ENCODE measurements at regions not wholly inside any gene's neighbourhood (a gene's known extent, or its start where the extent isn't known, plus 50 kb on each side); places are given as distances from the start of the nearest gene placed in this dataset.
"Not testable (repeated sequence)": the region's sequence is repeated elsewhere in the genome, so short reads cannot be mapped to it uniquely, and the experiment has no call there.

DNA sequence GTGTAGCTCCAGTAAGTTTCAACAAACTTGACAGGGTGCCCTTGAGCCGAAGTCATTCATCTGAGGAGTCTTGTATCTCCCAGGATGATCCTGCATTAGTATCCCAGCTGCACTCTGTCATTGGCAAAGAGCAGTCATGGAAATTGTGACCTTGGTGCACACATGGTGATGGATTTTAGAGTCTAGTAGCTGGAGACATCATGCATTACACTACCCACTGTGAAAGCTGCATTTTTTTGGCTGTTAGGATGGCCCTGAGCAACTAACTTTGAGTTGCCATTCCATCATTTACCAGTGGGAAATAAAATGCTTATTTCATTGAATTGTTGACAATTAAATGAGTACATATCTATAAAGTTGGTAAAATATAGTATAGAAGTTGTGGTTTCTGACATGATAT is 552.6 kb upstream of the CBLB start:
- no peak for DNase-seq

DNA sequence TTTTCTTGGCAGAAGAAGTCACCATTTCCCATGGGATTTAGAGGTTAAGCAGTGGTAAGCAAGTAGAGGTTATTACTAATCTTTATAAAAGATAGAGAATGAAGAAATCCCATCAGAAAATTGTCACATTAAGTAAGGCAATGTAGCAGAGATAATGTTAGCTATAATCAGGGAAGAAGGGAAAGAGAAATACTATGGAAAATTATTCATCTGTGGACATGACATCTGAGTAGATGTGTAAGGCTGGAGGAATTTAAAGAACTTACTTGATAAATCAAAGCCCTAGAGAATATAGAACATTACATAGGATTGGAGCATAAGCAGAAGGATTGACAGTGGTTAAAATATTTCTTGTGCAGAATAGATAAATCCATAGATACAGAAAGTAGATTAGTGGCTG is 553.1 kb upstream of the CBLB start:
- no peak for DNase-seq

DNA sequence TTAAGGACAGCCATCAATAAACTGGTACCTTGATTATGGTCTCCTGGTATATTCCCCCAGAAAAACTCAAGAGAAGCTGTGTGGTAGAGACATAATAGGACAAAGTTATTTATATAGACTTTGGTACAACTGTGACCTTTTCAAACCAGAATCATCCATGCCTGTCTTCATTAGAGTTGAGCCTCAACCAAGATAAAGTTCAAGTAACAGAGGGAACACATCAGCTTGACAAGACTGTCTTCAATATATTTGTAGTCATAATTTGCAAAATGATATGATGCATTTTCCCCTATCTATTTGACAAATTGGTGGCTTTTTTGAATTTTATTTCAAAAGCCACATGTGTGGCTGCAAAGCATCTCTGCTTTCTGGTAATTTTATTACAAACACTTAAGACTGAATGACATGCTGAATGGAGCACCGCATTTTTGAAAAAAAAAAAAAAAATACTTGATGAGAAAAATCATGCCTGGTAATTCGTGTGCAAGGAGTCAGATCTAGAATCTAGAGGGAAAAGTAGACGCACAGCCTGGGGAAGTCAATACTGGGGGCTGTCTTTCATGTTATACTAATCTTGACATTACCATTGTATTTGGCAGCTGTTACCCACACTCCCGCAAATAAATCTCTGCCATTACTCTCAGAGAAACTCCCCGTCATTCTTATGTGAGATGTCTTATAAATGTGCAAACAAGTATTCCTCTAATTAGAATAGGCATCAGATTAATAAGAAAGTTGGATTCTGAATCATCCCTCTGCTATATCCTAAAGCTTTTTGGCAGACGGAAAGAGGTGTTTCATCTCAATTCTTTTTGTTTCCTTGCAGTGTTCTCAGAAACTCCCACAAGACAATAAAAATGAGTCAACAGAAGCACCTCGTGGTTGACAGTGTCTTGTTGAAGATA is 554.8 kb upstream of the CBLB start:
- DNase-seq: no peak

DNA sequence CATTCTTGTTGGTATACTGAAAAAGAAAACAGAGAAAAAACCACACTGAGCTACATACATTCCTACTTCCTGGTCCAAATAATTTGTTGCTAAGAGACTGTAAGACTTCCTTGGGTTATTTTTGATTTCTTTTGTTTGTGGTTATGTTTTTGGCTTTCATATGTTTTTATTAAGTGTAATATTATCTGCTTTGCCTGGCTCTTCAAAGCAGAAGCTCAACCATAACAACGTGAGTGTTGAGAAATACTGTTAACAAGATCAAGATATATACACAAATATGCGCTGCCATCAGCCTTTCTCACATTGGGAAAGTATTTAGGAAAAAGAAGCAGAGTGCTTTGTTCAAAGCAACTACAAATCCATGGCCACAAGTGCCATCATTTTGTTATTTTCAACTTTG is 556.2 kb upstream of the CBLB start:
- DNase-seq: no peak

DNA sequence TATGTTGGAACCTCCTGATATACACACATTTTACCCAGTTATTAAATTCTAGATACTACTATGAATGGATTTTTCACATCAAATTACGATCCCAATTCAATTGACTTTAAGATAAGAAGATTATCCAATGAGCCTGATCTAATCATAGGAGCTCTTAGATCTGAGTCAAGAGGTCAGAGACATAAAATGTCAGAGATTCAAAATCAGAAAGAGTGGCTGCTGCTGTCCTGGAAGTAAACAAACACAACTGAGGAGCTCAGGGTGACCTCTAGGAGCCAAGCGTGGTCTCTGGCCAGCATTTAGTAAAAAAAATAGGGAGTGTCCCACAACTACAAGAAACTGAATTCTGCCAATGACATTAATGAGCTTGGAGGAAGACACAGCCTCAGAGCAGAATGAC is 557.1 kb upstream of the CBLB start:
- no peak for DNase-seq

DNA sequence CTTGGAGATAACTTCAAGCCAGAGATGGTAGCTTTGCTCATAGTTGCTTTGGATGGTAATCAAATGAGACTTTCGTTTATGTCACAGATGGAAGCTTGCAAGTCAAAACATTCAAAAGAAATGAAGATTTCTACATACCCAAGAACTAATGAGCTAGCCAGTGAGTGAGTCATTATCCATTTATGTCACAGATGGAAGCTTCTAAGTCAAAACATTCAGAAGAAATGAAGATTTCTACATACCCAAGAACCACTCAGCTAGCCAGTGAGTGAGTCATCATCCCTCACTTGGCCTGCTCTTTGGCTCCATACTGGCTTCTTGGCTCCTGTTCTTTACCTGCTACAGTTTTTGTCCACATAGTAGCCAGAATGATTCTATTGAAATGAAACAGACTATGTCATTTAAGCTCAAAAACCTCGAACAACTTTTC is 559.8 kb upstream of the CBLB start:
- DNase-seq: no peak

DNA sequence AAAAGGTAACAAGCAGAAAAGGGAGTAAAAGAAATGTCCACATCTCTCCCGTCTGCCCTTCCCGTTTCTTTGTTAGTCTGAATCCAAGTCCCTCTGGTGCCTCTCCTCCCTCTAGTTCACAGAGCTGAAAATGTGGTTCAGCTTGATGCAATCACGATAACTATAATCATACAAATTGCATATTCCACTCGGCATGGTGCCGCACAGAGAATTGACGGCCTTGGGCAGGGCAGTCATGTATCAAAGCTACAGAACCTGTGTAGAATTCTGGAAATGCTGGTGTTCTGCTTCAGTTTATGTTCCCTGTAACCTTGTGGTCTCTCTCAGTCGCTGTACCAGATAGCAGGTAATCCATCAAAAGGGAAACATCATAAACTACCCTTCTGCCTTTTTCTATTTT is 562.9 kb upstream of the CBLB start:
- no peak for DNase-seq

DNA sequence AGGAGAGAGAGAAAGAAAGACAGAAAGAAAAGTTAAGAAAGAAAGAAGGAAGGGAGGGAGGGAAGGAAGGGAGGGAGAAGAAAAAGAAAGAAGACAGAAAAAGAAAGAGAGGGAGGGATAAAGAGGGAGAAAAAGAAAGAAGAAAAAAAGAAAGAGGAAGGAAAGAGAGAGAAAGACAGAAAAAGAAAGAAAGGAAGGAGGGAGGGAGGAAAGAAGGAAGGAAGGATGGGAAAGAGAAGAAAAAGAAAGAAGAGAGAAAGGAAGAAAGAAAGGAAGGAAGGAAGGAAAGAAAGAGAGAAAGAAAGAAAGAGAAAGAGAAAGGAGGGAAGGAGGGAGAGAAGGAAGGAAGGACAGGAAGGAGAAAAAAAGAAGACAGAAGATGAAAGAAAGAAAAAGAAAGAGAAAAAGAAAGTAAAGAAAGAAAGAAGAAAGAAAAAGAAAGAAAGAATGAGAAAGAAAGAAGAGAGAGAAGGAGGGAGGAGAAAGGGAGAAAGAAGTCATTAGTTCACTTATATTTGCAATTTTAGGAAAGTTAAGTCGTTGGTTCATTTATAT is 567.2 kb upstream of the CBLB start:
- no peak for DNase-seq

DNA sequence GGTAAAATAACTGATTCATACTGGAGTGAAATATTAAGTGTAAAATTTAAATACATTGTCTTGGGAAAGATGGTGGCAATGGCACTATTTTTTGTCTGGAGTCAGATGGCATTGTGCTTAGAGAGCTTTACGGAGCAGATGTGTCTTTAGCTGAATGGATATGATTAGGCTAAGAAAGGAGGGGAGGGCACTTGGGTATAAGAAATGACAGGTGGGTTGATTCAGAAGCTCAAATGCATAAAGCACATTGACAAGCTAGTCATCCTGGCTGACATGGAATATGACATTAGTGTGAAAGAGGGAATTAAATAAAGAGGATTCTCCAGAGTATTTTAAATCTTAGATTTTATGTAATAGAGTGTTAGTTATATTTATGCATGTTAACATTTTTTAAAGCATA is 570.1 kb upstream of the CBLB start:
- DNase-seq: peak; percentile 55

DNA sequence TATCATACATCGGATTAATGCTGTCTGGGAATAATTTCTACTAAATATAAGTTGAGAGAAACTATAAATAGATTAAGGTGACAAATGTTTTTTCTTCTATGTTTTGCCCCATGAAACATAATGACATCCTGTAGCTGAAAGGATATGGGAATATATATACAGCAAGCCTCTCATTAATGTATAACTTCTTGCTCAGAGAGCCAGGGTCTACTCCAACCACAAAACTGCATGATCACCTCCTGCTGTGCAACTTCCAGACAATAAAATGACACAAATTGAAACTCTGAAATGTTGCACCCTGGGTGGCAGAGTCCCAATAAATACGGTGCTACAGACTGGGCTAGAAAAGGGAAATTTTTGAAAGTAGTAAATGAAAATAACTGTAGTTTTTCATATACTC is 571.9 kb upstream of the CBLB start:
- no peak for DNase-seq

DNA sequence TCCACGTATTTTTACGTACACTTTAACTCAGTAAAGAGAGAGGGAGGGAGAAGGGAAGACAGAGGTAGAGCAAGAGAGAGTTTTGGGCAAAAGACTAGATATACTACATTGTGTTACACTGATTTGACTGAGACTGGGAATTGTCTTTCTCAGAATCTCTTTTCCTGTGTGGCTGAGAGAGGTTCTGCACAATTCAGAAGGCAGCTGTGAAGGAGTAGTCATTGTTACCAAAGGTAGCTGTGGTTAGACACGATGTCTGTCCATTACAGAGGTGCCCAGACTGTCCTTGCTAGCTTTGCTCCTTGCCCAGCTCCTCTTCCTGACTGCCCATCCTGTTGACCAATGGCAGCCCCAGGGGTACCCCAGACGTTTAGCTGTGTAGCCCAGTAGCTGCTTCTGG is 577.5 kb upstream of the CBLB start:
- no peak for DNase-seq

DNA sequence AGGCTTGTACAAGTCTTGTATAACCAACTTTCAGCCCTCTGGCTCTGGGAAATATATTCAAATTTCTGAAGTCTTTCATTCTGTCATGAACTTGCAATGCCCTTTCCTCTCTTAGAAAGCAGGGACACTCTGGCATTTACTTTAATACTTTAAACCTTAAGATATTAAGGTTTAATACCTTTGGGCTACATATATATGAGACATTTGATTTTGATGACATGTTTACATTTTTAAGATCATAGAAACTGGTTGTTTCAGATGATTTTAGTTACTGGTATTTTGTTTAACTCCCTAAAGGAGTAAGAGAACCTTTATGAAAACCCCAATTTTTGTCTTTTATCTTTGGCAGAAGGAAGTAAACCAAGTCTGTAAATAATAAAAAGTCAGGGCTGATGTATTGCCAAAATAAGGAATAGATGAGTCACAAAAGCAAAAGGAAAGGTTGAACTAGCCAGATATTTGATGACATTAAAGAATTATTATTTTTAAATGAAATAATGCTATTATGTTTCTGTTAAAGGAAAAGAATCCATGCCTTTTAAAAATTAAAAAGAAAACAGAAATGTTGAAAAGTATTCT is 579.0 kb upstream of the CBLB start:
- no peak for DNase-seq

DNA sequence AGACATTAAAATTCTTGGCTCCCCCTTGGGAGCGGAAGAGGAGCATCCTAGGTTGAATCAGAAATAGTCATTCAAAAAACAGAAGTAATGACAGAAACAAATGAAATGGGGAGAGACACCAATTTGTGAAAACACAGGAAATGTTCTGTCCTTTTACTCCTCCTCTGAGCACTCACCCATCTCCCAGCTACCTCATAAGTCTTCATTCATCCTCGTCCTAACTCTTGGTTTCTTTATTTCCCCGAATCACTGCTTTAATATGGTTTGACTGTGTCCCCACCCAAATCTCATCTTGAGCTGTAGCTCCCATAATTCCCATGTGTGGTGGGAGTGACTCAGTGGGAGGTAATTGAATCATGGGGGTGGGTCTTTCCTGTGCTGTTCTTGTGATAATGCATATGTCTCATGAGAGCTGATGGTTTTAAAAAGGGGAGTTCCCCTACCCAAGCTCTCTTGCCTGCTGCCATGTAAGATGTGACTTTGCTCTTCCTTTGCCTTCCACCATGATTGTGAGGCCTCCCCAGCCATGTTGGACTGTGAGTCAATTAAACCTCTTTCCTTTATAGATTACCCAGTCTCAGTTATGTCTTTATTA is 579.7 kb upstream of the CBLB start:
- DNase-seq: not testable (repeated sequence)

DNA sequence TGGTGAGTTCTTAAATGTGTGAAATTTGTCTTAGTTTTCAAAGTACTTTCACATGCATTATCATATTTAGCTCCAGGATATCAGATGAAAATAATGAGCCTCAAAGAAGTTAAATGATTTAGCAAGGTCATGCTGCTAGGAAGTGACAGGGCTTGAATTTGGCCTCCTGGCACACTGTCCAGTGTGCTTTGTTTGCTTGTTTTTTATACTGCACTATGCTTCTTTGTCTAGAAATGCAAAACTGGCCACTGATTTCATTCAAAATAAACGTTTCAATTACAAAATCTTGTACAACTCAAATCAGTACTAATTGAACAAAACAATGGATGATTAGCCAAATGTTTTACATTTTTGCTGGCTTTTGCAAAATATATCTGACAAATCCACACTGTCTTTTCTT is 583.3 kb upstream of the CBLB start:
- no peak for DNase-seq

DNA sequence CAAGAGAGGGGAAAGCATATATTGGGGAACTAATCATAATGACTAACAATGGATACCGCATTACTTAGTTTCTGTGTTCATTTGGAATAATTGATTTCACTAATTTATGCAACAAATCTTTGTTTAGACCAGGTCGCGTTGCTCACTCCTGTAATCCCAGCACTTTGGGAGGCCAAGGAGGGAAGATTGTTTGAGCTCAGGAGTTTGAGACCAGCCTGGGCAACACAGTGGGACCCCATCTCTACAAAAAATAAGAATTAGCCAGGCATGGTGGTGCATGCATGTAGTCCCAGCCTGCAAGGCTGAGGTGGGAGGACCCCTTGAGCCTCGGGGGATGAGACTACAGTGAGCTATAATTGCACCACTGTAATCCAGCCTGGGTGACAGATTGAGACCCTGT is 585.7 kb upstream of the CBLB start:
- DNase-seq: no peak

DNA sequence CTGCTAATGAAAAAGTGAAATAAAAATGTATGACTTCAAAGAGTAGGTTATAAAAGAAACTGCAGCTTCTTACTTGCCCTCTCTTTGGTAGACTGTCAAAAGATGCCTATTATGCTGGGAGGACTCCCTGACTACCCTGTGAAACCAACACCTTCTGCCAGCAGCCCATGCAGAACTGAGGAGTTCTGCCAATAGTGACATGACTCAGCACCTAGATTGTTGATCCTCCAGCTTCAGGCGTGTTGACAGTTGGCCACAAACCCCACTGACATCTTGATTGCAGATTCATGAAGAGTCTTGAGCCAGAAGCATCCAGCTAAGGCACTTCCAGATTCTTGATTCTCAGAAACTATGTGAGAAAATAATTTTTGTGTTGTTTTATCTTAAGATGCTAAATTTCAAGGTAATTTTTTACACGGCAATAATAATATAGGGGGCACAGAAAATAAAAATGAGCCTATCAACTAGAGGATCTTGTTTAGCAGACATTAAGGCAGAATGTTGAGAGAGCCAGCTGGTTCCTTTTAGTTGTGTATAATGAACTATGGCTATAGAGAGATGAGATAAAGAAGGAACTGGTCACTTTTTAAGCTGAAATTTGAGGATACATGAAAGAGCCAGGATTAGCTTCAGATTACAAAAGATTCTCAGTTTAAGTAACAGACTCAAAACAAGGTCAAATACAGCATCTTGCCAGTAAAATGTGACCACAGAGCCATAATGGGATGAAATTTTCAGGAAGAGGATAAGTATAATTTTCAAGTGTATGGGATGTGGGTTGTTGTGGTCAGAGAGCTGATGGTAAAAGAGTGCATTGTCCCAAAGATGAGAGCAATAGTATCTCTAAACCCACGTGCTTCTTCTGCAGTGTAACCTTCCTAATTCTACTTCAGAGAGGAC is 588.7 kb upstream of the CBLB start:
- no peak for DNase-seq

DNA sequence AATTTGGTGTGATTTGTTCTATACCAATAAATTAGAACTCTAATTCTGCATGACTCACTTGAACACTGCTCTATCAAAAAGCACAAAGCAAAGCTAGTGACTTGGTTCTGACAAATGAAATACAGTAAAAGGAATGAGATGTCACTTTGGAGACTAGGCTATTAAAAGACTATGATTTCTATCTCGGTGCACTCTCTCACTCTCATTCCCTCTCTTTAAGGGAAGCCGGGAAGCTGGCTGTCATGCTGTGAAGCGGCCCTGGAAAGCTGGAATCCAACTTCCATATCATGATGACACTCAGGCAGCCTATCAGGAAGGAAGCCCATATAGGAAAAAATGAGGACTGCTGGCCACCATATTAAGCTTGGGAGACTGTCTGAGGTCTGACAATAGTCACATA is 590.1 kb upstream of the CBLB start:
- DNase-seq: no peak

DNA sequence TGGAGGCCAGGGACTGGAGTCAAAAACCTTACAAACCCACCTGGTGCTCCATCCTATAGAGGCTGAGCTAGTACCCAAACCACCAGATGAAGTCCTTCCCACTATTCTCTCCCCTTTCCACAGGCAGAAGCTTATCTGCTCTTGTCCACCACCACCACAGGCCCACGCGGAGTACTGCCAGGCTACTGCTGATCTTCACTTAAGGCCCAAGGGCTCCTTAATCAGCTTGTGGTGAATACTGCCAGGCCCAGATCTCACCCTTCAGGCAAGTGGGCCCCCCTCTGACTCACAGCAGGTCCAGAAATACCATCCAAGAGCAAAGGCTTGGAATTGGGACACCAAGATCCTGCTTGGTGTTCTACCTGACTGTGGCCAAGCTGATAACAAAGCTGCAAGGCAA is 598.1 kb upstream of the CBLB start:
- no peak for DNase-seq

DNA sequence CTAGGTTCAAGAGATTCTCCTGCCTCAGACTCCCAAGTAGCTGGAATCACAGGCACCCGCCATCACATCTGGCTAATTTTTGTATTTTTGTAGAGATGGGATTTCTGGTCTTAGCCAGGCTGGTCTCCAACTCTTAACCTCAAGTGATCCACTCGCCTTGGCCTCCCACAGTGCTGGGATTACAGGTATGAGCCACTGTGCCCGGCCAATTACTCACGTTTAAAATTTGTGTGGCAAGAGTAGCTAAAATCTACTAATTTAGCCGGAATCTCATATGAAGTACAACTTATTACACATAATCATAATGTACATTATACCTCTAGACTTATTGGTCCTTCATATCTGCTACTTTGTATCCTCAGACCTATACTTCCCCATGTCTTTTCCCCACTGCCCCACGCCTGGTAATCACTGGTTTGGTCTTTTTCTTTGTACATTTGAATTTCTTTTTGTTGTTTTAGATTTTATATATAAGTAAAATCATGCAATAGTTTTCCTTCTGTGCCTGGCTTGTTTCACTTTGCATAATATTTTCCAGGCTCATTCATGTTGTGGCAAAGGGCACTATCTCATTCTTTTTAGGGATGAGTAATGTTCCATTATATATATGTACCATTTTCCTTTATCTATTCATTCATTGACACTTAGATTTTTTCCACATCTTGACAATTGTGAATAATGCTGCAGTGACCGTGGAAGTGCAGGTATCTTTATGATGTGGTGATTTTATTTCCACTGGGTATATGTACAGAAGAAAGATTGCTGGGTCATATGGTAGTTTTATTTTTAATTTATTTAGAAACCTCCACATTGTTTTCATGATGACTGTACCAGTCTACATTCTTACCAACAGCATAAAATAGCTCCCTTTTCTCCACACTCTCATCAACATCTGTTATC is 605.0 kb upstream of the CBLB start:
- no peak for DNase-seq

DNA sequence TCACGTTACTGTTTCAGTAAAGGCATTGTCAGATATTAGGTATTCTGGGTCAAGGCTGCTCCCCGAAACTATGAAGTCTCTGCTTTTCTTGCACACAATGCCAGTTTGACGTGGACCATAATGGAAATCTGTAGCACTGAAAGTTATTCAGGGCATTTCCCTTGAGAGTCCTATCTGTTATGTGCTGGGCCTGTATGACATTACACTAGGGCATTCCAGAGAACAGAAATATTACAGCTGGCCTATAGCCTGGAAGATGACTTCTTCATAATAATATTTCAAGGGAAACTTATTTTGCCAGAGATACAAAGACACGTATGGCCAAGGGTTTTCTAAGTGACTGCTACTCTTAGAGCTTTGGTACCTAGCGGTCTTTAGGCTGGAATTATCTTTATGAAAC is 613.6 kb upstream of the CBLB start:
- DNase-seq: no peak

DNA sequence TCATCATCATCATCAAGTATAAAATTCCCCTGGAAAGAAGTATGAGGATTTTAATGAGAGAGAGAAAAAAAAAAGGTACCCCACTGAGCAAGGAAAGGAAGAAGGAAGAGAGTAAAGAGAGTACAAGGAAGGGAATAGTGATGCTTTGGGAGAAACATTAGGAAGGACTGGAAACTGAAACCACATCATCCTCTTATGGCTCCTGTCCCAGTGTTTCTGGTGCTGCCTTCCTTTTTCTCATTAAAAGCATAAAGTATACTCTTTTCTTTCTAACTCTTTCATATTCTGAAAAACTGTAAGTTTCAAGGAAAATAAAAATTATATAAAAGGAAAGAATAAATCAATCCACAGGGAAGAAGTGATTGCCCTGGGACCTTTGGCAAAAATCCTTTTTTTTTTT is 616.4 kb upstream of the CBLB start:
- peak; percentile 38 for DNase-seq

DNA sequence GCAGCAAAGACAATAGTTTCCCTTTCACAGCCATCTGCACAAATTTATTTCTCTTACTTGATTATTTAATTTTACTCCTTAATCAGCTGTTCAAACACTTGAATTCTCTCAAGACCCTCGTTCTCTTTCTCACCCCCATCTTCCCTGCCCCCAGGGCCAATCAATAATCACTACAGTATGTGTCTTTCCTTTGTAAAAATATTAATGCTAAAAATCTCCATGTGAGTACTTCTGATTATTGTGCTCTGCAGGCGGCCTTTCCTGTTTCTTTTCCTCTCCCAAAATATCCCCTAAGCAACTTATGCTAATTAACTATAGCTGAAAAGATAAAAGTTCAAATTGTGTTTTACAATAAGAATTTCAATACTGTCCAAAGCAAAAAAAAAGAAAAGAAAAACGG is 617.0 kb upstream of the CBLB start:
- peak; percentile 66 for DNase-seq

Measured in NCI-H748 treated with DMSO at 0.1 percent for 48 hours (cell line).